ENCODE measurements at regions not wholly inside any gene's neighbourhood (a gene's known extent, or its start where the extent isn't known, plus 50 kb on each side); places are given as distances from the start of the nearest gene placed in this dataset.
"Not testable (repeated sequence)": the region's sequence is repeated elsewhere in the genome, so short reads cannot be mapped to it uniquely, and the experiment has no call there.

DNA sequence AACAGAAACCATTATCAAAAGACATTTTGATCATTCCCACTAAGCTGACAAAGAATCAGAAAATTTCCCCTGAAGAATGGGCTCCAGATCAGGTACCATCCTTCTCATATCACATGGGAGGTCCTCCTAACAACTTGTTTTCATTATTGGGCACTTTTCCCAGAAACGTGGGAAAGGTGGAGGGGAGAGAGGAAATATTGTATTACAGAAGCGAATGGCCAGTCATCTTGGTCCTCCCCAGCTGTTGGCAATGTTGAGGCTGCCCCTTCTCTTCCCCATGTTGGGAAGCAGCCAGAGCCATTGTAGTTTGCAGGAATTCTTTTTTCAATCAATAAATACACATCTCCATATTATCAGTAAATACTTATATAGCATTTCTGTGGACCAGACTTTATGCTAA lies 126.2 kb upstream of the ZNF608 start:
- no peak for DNase-seq

DNA sequence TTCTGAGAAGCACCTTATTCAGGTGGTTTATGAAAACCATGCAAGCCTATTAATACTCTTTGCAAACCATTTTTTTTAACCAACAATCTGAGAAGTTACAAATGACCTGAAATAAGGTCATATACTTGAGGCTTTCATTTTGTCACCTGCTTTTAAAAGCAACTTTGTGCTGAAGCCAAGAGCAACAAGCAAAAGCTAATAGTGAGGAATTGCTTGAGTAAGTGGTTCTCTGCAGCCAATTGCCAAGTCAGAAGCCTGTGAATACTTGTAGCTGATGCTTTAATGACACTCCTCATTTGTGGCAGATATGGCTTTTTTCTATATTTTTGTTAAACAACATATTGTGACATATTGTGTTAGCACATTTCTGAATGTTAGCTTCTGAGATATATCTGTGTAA lies 126.7 kb upstream of the ZNF608 start:
- no peak for DNase-seq

DNA sequence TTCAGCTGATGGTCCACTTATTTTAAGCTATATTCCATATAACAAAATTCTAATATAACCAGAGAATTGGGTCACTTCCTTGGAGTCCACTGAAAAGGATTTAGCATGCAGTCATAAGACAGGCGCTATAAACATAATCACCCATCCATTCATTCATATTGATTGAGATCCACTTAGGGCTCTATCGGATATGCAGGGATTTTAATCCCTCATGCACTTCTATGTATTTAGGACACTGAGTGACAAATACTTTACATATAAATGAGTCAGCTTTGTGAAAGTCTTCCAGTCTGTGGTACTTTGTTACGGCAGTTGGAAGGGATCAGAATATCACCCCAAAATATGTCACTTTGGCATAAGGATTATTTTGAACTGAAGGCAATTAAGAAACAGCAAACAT lies 127.3 kb upstream of the ZNF608 start:
- DNase-seq = no peak

DNA sequence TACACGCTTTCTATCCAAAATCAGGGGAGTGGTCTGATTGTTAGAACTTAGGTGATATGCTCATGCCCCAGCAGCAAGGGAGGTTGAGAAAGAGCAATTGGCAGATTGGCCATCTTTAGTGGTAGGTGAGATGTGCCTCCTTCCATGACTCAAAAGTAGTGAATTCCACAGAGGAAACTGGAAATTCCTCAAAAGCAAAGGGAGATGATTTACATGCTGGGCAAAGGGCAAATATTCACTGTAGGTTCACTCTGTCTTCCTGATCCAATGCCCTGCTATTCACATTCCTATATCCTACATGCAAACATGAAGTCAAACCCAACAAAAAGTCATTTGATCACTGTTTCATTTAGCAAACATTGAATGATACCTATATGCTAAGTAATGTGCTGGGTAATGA lies 130.1 kb upstream of the ZNF608 start:
- no peak for DNase-seq

DNA sequence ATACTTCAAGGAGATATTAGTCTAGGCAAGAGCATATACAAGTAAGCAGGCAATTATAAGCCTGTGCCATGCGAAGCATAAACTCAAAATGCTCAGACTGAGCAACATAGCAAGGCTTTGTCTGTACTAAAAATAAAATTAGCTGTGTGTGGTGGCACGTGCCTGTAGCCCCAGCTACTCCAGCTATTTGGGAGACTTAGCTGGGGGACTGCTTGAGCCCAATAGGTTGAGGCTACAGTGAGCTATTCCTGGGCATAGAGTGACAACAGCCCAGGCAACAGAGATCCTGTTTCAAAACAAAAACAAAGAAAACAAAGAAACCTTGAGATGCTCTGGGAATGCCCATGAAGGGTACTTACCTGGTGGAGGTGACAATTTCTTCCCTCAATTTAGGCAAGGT lies 130.5 kb upstream of the ZNF608 start:
- DNase-seq = no peak

DNA sequence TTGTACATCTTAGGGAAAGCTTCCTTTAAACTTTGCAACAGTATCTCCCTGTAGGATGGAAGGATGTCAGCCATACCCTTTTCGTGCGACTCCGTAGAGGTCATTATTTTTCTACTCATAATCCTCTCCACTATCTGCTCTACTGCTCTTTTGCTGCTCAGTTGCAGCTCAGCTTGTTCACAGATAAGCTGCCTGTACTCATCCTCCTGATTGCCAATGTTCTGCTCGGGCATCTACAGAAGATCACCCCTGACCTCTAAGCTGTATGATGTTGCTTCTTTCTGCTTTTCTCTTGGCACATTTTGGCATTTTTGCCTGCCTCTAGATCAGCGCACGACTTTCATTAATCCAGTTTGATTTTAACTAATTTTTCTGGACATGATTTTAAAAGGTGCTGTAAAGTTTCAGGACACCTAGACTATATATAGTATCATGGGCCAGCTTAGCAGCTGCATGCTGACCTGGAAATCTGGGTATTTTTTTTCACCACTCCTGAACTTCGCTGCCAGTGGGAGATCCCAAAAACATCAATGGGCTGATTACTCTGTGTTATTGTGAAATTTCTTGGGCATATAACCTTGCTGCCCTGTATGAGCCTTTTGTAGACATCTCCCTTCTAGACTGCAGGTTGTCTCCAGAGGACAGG lies 131.2 kb upstream of the ZNF608 start:
- no peak for DNase-seq

DNA sequence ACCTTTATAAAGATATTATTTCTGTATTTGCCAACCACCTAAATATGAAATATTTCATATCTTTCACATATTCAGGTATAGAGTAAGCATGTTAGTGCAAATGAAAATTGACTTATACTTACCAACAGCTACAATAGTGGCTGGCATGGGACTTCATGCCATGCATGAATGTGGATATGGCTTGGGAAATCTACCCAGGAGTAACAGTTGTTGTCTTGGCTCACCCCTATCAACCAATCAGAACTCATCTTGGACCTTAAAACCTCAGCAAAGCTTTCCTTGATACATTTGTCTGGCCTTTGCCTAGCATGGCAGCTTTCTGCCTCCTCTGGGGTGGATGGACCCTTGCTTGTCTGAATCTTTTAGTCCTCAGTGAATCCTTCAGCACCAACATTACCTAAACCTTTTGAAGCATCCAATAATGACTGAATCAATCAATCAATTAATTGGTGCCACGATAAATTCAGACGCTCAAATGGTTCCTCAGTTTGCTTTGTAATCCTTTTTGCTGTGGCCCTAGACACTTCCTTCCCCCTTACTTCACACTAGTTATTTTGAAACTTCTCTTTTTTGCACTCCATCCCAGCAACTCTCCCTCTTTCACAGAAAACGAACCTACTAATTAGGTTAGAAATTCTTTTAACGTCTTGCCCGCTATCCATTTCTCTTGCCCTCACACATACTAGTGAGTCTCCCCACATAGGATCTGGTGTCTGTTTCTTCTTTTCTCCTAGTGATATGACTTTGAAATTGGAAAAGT lies 132.3 kb upstream of the ZNF608 start:
- no peak for DNase-seq

DNA sequence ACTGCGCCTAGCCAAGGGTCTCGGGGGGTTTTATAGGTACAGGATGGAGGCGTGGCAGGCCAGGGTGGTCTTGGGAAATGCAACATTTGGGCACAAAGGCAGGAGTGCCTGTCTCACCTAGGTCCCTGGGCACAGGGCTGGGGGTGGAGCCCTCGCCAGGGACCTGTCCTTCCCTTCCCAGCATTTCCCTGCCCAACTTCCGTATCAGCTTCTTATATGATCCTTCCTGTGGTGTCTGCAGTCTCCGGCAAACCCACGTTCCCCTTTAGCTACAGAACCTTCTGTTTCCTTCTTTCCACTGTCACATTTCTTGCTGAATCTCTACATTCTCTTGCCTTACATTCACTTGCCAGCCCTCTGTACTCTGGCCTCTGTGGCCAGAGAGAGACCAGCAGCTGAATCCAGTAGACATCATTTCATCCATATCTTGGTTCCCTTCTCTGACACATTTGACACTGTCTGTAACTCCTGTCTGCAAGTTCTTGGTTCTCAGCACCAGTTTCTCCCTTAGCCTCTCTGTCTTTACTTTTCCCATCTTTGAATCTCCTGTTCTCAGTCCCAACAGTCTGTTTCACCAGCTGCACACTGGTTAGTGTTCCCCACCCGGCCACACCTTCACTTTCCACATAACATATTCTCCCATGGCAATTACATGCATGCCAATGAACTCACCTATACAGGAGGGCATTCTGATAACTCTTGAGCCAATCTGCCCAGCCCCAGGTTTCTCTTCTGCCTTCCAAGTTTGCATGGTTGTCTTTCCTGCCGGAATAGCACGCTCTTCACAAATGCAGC lies 134.7 kb upstream of the ZNF608 start:
- DNase-seq = no peak

DNA sequence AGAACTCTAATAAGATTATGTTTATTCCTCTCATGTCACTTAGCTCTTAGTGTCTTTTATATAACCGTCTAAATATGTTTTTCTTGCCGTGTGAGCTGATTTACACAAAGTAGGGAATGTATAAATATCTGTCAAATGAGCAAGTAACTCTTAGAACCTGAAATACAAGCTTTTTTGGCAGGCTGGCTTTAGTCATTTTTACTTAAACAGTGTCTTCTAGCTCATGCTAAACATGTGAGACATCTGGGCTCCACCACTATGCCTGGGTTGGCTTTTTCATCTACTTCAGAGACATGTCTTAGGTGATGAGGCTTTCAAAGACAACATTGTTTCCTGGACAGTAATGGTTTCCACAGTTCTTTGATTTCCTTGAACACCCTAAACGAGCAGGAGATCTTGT lies 137.2 kb upstream of the ZNF608 start:
- DNase-seq = no peak

DNA sequence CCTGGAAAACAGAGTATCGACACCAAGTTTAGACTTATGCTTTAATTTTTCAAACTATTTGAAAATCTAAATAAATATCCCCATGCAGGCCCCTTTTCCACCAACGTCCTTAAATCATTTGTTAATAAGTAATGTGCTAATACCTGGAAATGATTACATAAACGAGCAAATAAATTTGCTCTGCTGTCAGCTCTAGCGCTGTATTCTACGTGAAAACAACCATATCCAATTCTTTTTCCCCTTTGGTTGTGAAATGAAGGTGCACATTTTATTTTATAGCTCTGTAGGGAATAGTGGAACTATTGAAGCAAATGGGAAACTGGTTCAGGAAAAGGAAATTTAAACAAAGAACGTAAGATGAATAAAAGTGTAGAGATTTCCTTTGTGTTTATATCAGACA lies 137.7 kb upstream of the ZNF608 start:
- no peak for DNase-seq

DNA sequence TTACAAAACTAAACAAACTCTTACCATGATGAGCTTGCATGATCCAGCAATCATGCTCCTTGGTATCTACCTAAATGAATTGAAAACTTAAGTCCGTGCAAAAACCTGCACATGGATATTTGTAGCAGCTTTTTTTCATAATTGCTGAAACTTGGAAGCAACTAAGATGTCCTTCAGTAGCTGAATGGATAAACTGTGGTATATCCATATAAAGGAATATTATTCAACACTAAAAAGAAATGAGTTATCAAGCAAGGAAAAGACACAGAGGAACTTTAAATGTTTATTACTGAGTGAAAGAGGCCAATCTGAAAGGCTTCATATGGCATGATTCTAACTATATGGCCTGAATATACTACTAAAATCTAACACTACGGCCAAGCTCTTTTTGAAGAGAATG lies 139.1 kb upstream of the ZNF608 start:
- no peak for DNase-seq

DNA sequence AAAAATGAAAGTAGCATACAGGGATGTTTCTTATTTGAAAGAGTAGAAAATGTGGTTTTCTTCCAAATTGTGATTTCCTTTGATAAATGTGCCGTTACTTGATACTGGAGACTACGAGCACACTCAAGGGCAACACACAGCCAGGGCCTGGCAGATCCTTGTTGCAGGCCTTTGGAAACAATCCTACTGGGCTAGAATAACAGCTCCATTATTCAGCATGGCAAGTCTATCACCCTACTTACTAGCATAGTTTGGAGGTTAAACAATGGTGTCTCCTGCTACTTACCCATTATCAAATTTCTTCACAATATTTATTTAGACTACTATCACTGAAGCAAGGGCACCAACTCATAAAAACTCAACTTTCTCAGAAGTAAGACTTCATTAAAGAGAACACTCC lies 140.8 kb upstream of the ZNF608 start:
- DNase-seq = no peak

DNA sequence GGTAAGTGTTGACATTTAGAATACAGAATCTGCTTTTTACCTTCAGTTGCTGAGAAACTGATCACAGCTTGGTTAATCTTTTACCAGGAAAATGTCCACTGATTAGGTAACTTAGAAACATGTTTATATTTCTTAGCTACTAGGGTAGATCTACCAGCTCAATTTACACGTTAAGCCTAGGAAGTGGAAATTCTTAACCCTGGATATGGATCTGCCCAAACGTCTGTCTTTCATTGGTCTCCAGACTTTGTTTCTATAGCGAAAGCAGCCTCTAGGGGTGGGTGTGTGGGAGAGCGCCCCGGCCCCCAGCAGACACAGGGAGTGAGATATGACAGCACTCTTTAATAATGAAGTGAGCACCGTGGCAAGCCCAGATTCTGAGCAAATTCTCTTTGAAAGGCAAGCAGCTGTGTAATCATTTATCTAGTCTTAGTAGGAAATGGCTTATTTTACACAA lies 141.6 kb upstream of the ZNF608 start:
- DNase-seq = no peak

DNA sequence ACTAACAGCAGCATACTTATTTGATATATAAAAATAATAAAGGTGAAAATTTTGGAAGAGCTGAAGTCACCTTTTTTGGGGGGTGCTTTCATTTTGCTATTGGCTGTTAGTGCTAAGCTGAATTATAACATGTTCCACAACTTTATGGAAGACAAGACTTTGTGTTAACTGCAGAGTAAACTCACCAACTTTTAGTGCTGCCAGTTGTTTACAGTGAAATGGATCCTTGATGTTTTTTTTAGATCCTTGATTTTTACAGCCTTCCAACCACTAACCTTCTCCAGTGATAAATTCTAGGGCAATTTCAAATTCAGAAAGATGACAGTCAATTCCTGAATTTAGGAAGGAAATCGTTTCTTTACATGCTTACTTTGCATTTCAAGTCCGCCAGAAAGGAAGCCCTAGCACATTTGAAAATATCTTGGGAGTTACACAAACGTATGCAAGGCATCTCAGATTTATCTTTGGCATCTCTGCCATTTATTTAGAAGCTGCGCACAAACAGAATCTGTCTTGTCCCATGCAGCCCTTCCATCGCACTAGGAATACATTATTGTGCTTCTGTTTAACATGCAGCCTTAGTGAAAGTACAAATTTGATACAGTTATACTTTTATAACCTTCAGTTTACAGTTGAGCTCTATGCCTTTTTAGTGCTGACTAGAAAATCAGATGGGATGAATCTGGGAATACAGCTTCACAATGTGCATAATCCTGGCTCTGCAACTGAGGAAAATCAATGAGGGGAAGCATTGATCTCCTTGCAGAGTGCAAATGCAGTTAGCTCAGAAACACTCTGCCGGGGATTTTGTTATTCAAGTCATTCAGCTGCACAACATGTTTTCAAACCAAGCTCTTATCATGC lies 142.4 kb upstream of the ZNF608 start:
- DNase-seq = no peak

DNA sequence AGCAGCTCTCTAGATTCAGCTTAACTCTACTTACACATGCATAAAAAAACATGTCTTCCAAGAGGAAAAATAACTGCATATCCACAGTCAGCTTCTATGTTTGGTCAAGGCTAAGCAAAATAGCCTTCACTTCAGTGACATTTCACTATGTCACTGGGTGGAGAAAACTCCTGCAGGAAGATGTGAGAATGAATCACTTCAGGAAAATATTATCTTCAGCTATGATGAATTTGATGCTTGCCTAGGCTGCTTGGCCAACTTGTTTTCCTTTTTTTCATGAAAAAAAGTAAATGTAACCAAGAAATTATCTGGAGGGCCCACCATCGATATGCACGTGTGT lies 143.0 kb upstream of the ZNF608 start:
- DNase-seq = no peak

DNA sequence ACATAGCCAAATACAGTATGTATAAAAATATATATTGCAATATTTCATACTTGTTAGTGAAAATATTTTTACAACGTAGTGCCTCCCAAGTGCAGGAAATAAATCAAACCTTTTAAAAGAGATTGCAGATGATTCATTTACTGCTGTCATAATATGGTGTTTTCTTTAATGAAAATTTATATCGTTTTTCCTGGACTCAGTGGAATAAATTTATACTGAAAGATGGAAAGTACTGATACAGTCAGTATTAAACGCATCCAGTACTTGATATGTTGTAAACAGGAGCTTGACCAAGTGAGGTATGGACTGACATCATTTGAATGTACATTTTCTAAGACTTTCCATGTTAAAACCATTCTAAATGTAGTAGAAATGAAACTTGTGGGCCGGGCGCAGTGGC lies 143.4 kb upstream of the ZNF608 start:
- DNase-seq = no peak

DNA sequence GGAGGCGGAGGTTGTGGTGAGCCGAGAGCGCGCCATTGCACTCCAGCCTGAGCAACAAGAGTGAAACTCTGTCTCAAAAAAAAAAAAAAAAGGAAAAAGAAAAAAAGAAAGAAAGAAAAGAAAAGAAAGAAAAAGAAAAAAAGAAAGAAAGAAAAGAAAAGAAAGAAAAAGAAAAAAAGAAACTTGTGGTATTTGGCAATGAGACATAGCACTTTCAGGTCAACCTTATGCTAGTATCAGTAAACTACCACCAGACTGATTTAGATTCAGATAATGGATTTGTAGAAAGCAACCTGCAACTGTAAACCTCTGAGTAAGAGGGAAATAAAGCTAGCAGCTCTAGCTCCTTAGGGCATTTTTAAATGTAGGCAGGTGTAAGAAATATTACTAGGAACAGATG lies 144.0 kb upstream of the ZNF608 start:
- not testable (repeated sequence) for DNase-seq

DNA sequence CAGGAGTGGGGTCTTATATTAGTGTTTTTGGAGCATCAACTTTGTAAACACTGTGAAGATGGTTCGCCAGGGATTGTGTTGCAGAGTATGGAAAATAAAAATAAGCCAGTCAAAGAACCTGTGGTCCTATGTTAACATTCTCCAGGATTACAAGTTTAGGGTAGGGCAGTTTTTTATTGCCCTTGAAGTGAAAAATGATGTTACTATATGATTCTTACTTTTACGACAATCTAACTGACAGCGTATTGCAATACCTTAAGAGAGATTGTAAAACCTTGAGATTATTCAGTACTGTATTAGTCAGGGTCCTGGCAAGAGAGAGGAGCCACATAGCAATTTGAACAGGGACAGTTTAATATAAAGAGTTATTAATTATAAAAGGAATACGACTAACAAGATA lies 144.7 kb upstream of the ZNF608 start:
- no peak for DNase-seq

DNA sequence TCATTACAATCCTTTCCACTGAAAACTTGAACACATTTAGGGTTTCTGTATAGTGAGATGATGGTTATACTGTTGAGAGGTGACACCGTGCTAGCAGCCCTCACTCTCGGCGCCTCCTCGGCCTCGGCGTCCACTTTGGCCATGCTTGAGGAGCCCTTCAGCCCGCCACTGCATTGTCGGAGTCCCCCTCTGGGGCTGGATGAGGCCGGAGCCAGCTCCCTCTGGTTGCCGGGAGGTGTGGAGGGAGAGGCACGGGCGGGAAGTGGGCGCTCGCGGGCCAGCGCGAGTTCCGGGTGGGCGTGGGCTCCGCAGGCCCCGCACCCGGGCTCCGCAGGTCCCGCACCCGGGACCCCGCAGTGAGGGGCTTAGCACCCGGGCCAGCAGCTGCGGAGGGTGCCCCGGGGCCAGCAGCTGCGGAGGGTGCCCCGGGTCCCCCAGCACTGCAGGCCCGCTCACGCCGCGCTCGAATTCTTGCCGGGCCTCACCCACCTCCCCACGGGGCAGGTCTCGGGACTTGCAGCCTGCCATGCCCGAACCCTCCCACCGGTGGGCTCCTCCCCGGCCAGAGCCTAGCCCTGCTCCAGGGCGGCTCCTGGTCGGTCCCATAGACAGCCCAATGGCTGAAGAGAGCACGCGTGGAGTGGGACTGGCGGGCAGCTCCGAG lies 145.9 kb upstream of the ZNF608 start:
- no peak for DNase-seq

DNA sequence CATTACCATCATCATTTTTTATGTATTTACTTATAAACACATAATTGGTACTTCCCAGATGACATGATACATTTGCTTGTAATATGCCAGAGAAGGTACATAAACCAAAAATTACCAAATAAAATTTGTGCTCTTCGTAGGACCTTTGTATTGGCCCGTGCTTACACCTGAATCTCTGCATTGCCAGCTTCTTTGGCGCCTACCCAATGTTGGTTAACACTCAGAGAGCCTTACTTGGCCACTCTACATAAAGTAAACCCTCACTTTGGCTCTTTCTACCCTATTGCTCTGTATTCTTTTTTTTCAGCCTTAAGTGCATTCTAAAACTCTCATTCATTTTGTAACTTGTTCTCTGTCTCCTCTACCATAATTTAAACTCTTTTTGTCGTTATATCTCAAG lies 148.1 kb upstream of the ZNF608 start:
- DNase-seq = no peak

DNA sequence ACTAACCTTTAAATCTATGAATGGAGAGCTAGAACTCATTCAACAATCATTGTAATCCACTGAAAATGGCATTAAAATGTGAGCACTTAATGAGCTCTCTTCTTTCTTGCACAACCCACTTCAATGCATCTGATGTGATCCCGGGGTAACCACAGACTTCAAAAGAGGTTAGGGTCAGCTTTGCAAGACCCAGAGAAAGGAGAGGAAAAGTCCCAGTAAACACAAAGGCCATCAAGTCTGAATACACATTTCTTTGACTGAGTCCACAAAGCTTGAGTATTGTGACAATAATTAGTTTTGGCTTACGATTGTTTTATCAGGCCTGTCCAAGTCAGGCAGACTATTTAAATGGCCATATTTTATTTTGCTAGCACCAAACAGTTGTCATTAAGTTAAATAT lies 148.8 kb upstream of the ZNF608 start:
- DNase-seq = no peak

DNA sequence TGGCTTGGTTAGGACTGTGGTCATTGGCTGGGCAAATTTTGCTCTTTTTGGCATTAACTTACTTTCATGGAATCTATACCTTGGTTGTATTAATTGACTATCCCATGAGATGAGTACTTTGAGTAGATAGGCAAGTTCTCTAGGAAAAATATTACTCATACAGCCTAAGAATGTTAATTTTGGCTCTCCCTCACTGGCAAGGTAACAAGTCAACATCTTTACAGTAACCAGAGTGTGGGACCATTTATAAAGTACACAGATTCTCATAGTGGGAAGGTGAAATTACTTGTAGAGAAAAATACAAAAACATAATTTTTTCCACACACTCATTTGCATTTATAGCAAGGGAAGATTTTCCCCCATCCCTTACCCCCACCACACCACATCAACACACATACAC lies 154.6 kb upstream of the ZNF608 start:
- no peak for DNase-seq

Measured in right kidney (tissue), 1 donor.